IPS-20b (cell line): ENCODE measurements at regions not wholly inside any gene's neighbourhood (a gene's known extent, or its start where the extent isn't known, plus 50 kb on each side); places are given as distances from the start of the nearest gene placed in this dataset.

Experiments
- H3K27ac ChIP-seq: one replicate; pipeline ENCODE4 v1.5.1; 2013; ENCODE audit warnings: low read length
- H3K27me3 ChIP-seq: 2 replicates; pipeline ENCODE4 v1.6.1; 2013; ENCODE audit warnings: mild to moderate bottlenecking, low read length, inconsistent platforms; ENCODE audit not compliant: insufficient read depth
- H3K36me3 ChIP-seq: 2 replicates; pipeline ENCODE4 v1.6.1; 2013; ENCODE audit warnings: low read depth, mild to moderate bottlenecking, inconsistent platforms, low read length, moderate library complexity; ENCODE audit not compliant: insufficient read depth
- H3K4me1 ChIP-seq: 2 replicates; pipeline ENCODE4 v1.6.1; 2013; ENCODE audit warnings: mild to moderate bottlenecking, control low read depth, inconsistent platforms, low read length, moderate library complexity; ENCODE audit not compliant: insufficient read depth
- H3K4me3 ChIP-seq: 2 replicates; pipeline ENCODE4 v1.5.1; 2013; ENCODE audit warnings: mild to moderate bottlenecking, low read length, inconsistent platforms
- H3K9ac ChIP-seq: 2 replicates; pipeline ENCODE4 v1.6.1; 2013; ENCODE audit warnings: low read depth, mild to moderate bottlenecking, inconsistent platforms, low read length, moderate library complexity
- H3K9me3 ChIP-seq: 2 replicates; pipeline ENCODE4 v1.6.1; 2013; ENCODE audit warnings: mild to moderate bottlenecking, low read depth, low read length, inconsistent platforms; ENCODE audit not compliant: insufficient read depth

- Histone ChIP-seq H3K27ac (no peak overlapping the region), H3K9ac (no peak overlapping the region), H3K4me3 (no peak overlapping the region), H3K9me3 (no peaks in the 10 kb centered on the region), H3K4me1 (no peaks in the 10 kb centered on the region), H3K27me3 (no peaks in the 10 kb centered on the region), H3K36me3 (no peaks in the 10 kb centered on the region)
These were observed 447.6 kb upstream of the NETO1 start for GRCh38 chr18:73315381-73315780.

- Histone ChIP-seq H3K27me3 (no peaks in the 10 kb centered on the region), H3K9ac (no peak overlapping the region), H3K9me3 (no peaks in the 10 kb centered on the region), H3K36me3 (no peaks in the 10 kb centered on the region), H3K4me3 (no peak overlapping the region), H3K27ac (no peak overlapping the region), H3K4me1 (no peaks in the 10 kb centered on the region)
These were observed 445.7 kb upstream of the NETO1 start for GRCh38 chr18:73313476-73313875.

GRCh38 chr18:73296686-73297085 is 428.9 kb upstream of the NETO1 start:
- H3K4me3 ChIP-seq = no peak overlapping the region
- no peak overlapping the region for H3K9ac ChIP-seq
- no peak overlapping the region for H3K27ac ChIP-seq
- no peaks in the 10 kb centered on the region for H3K9me3 ChIP-seq
- H3K27me3 ChIP-seq = no peaks in the 10 kb centered on the region
- H3K36me3 ChIP-seq = no peaks in the 10 kb centered on the region
- H3K4me1 ChIP-seq = no peaks in the 10 kb centered on the region

- Histone ChIP-seq H3K4me1 (no peaks in the 10 kb centered on the region), H3K4me3 (no peak overlapping the region), H3K9ac (no peak overlapping the region), H3K27ac (no peak overlapping the region), H3K27me3 (no peaks in the 10 kb centered on the region), H3K36me3 (no peaks in the 10 kb centered on the region), H3K9me3 (no peaks in the 10 kb centered on the region)
These were observed 424.4 kb upstream of the NETO1 start for GRCh38 chr18:73292156-73292555.

GRCh38 chr18:73288813-73289212 is 421.0 kb upstream of the NETO1 start:
- no peak overlapping the region for H3K9ac ChIP-seq
- no peaks in the 10 kb centered on the region for H3K36me3 ChIP-seq
- no peaks in the 10 kb centered on the region for H3K9me3 ChIP-seq
- H3K4me1 ChIP-seq = no peaks in the 10 kb centered on the region
- no peak overlapping the region for H3K27ac ChIP-seq
- H3K4me3 ChIP-seq = no peak overlapping the region
- no peaks in the 10 kb centered on the region for H3K27me3 ChIP-seq

- Histone ChIP-seq H3K4me3 (no peak overlapping the region), H3K4me1 (no peaks in the 10 kb centered on the region), H3K9ac (no peak overlapping the region), H3K27me3 (no peaks in the 10 kb centered on the region), H3K27ac (no peak overlapping the region), H3K36me3 (no peaks in the 10 kb centered on the region), H3K9me3 (no peaks in the 10 kb centered on the region)
These were observed 418.8 kb upstream of the NETO1 start for GRCh38 chr18:73286584-73286983.

- Histone ChIP-seq H3K4me1 (no peaks in the 10 kb centered on the region), H3K9me3 (no peaks in the 10 kb centered on the region), H3K36me3 (no peaks in the 10 kb centered on the region), H3K9ac (no peak overlapping the region), H3K4me3 (no peak overlapping the region), H3K27ac (no peak overlapping the region), H3K27me3 (no peaks in the 10 kb centered on the region)
These were observed 416.0 kb upstream of the NETO1 start for GRCh38 chr18:73283788-73284187.

- H3K4me1 ChIP-seq = no peaks in the 10 kb centered on the region
- no peak overlapping the region for H3K27ac ChIP-seq
- no peaks in the 10 kb centered on the region for H3K27me3 ChIP-seq
- no peak overlapping the region for H3K4me3 ChIP-seq
- H3K36me3 ChIP-seq = no peaks in the 10 kb centered on the region
- no peaks in the 10 kb centered on the region for H3K9me3 ChIP-seq
- no peak overlapping the region for H3K9ac ChIP-seq
These were observed 415.2 kb upstream of the NETO1 start for GRCh38 chr18:73283032-73283431.

GRCh38 chr18:73279498-73279897 is 411.7 kb upstream of the NETO1 start:
- Histone ChIP-seq H3K9me3 (no peaks in the 10 kb centered on the region), H3K27me3 (no peaks in the 10 kb centered on the region), H3K36me3 (no peaks in the 10 kb centered on the region), H3K4me1 (no peaks in the 10 kb centered on the region), H3K9ac (no peak overlapping the region), H3K4me3 (no peak overlapping the region), H3K27ac (no peak overlapping the region)

- no peaks in the 10 kb centered on the region for H3K36me3 ChIP-seq
- H3K4me1 ChIP-seq = no peaks in the 10 kb centered on the region
- no peak overlapping the region for H3K4me3 ChIP-seq
- no peaks in the 10 kb centered on the region for H3K9me3 ChIP-seq
- H3K9ac ChIP-seq = no peak overlapping the region
- no peaks in the 10 kb centered on the region for H3K27me3 ChIP-seq
- no peak overlapping the region for H3K27ac ChIP-seq
These were observed 407.2 kb upstream of the NETO1 start for GRCh38 chr18:73274812-73275621.

GRCh38 chr18:73270920-73271634 is 403.3 kb upstream of the NETO1 start:
- H3K9me3 ChIP-seq = no peaks in the 10 kb centered on the region
- H3K9ac ChIP-seq = no peak overlapping the region
- no peak overlapping the region for H3K27ac ChIP-seq
- no peaks in the 10 kb centered on the region for H3K36me3 ChIP-seq
- no peak overlapping the region for H3K4me3 ChIP-seq
- H3K27me3 ChIP-seq = no peaks in the 10 kb centered on the region
- H3K4me1 ChIP-seq = no peaks in the 10 kb centered on the region

GRCh38 chr18:73264562-73264921 is 396.8 kb upstream of the NETO1 start:
- no peaks in the 10 kb centered on the region for H3K27me3 ChIP-seq
- H3K9ac ChIP-seq = no peak overlapping the region
- H3K27ac ChIP-seq = no peak overlapping the region
- H3K36me3 ChIP-seq = no peaks in the 10 kb centered on the region
- H3K4me3 ChIP-seq = no peak overlapping the region
- H3K9me3 ChIP-seq = no peaks in the 10 kb centered on the region; the same call in 1 of the 2 replicates
- no peaks in the 10 kb centered on the region for H3K4me1 ChIP-seq
